ENCODE measurements at regions not wholly inside any gene's neighbourhood (a gene's known extent, or its start where the extent isn't known, plus 50 kb on each side); places are given as distances from the start of the nearest gene placed in this dataset.

GRCh38 chr4:102172341-102172740 lies 172.9 kb downstream of the SLC39A8 start:
- DNase-seq (ENCODE audit: low spot score): no peak

GRCh38 chr4:102170910-102171309 lies 174.4 kb downstream of the SLC39A8 start:
- TF ChIP-seq CTCF (IDR thresholded peaks at IDR 0.05; ENCODE audit: poor library complexity, severe bottlenecking): no peak
- Histone ChIP-seq H3K27me3 (ENCODE audit: insufficient read depth, poor library complexity, severe bottlenecking) (no peaks in the 10 kb centered on the region), H3K9me3 (ENCODE audit: severe bottlenecking) (no peaks in the 10 kb centered on the region), H3K4me1 (ENCODE audit: insufficient read depth, poor library complexity, severe bottlenecking) (no peaks in the 10 kb centered on the region), H3K36me3 (ENCODE audit: low read depth) (no peaks in the 10 kb centered on the region), H3K27ac (ENCODE audit: poor library complexity, severe bottlenecking) (no peak overlapping the region), H3K4me3 (ENCODE audit: severe bottlenecking) (no peak overlapping the region)
- ATAC-seq (ENCODE audit: low read depth) (no peak), DNase-seq (ENCODE audit: low spot score) (no peak)

More at GRCh38 chr4:102172341-102172740, 172.9 kb downstream of the SLC39A8 start:
- TF ChIP-seq CTCF (IDR thresholded peaks at IDR 0.05; ENCODE audit: poor library complexity, severe bottlenecking): no peak
- H3K4me1 ChIP-seq (ENCODE audit: insufficient read depth, poor library complexity, severe bottlenecking): no peaks in the 10 kb centered on the region
- H3K9me3 ChIP-seq (ENCODE audit: severe bottlenecking): no peaks in the 10 kb centered on the region
- no peaks in the 10 kb centered on the region for H3K27me3 ChIP-seq (ENCODE audit: insufficient read depth, poor library complexity, severe bottlenecking)
- no peak overlapping the region for H3K4me3 ChIP-seq (ENCODE audit: severe bottlenecking)
- no peak for ATAC-seq (ENCODE audit: low read depth)
- no peaks in the 10 kb centered on the region for H3K36me3 ChIP-seq (ENCODE audit: low read depth)
- no peak overlapping the region for H3K27ac ChIP-seq (ENCODE audit: poor library complexity, severe bottlenecking)

- H3K27me3 ChIP-seq (ENCODE audit: insufficient read depth, poor library complexity, severe bottlenecking): no peaks in the 10 kb centered on the region
- TF ChIP-seq CTCF (IDR thresholded peaks at IDR 0.05; ENCODE audit: poor library complexity, severe bottlenecking): no peak
- DNase-seq (ENCODE audit: low spot score): no peak
Observed at GRCh38 chr4:102169345-102169744, 175.9 kb downstream of the SLC39A8 start.

GRCh38 chr4:102168580-102168979 lies 176.7 kb downstream of the SLC39A8 start:
- Histone ChIP-seq H3K9me3 (ENCODE audit: severe bottlenecking) (no peaks in the 10 kb centered on the region), H3K27me3 (ENCODE audit: insufficient read depth, poor library complexity, severe bottlenecking) (no peaks in the 10 kb centered on the region), H3K4me3 (ENCODE audit: severe bottlenecking) (no peak overlapping the region), H3K36me3 (ENCODE audit: low read depth) (no peaks in the 10 kb centered on the region), H3K27ac (ENCODE audit: poor library complexity, severe bottlenecking) (no peak overlapping the region), H3K4me1 (ENCODE audit: insufficient read depth, poor library complexity, severe bottlenecking) (no peaks in the 10 kb centered on the region)
- ATAC-seq (ENCODE audit: low read depth): no peak
- TF ChIP-seq CTCF (IDR thresholded peaks at IDR 0.05; ENCODE audit: poor library complexity, severe bottlenecking): no peak
- no peak for DNase-seq (ENCODE audit: low spot score)

More at GRCh38 chr4:102169345-102169744, 175.9 kb downstream of the SLC39A8 start:
- no peaks in the 10 kb centered on the region for H3K9me3 ChIP-seq (ENCODE audit: severe bottlenecking)
- H3K36me3 ChIP-seq (ENCODE audit: low read depth): no peaks in the 10 kb centered on the region
- H3K4me1 ChIP-seq (ENCODE audit: insufficient read depth, poor library complexity, severe bottlenecking): no peaks in the 10 kb centered on the region
- no peak for ATAC-seq (ENCODE audit: low read depth)
- H3K27ac ChIP-seq (ENCODE audit: poor library complexity, severe bottlenecking): no peak overlapping the region
- no peak overlapping the region for H3K4me3 ChIP-seq (ENCODE audit: severe bottlenecking)

GRCh38 chr4:102165584-102165983 lies 179.7 kb downstream of the SLC39A8 start:
- Histone ChIP-seq H3K9me3 (ENCODE audit: severe bottlenecking) (no peaks in the 10 kb centered on the region), H3K27me3 (ENCODE audit: insufficient read depth, poor library complexity, severe bottlenecking) (no peaks in the 10 kb centered on the region), H3K4me1 (ENCODE audit: insufficient read depth, poor library complexity, severe bottlenecking) (no peaks in the 10 kb centered on the region), H3K27ac (ENCODE audit: poor library complexity, severe bottlenecking) (no peak overlapping the region), H3K4me3 (ENCODE audit: severe bottlenecking) (no peak overlapping the region), H3K36me3 (ENCODE audit: low read depth) (no peaks in the 10 kb centered on the region)
- no peak for TF ChIP-seq CTCF (IDR thresholded peaks at IDR 0.05; ENCODE audit: poor library complexity, severe bottlenecking)
- DNase-seq (ENCODE audit: low spot score) (no peak), ATAC-seq (ENCODE audit: low read depth) (no peak)

Data from RWPE2 (cell line).